Bronchial epithelial cell (primary cell): ENCODE measurements at regions not wholly inside any gene's neighbourhood (a gene's known extent, or its start where the extent isn't known, plus 50 kb on each side); places are given as distances from the start of the nearest gene placed in this dataset.

Source experiments
- DNase-seq: peaks from one replicate; pipeline ENCODE4 v3.0.0-alpha.2; 2010; ENCODE audit warnings: low read depth
- FAIRE-seq: peaks from 2 replicates; lab custom pipeline; 2011; peaks lifted over from hg19 to GRCh38; lab: Jason Lieb, UNC
- H3K27me3 ChIP-seq: 2 replicates; pipeline ENCODE4 v1.5.1; 2011; ENCODE audit warnings: low read length; ENCODE audit not compliant: control insufficient read depth, insufficient read depth
- H3K36me3 ChIP-seq: 2 replicates; pipeline ENCODE4 v1.5.1; 2011; ENCODE audit warnings: low read length; ENCODE audit not compliant: control insufficient read depth, insufficient read depth
- H3K4me3 ChIP-seq: 2 replicates; pipeline ENCODE4 v1.5.1; 2011; ENCODE audit warnings: mild to moderate bottlenecking, low read depth, low read length, control low read depth
- CTCF ChIP-seq: IDR thresholded peaks from 2 replicates; pipeline ENCODE4 v1.5.1; 2011; ENCODE audit warnings: mild to moderate bottlenecking, moderate library complexity, low read length, control low read depth, inconsistent platforms; ENCODE audit not compliant: insufficient read depth, severe bottlenecking

GRCh38 chr7:83778073-83778443, 129.1 kb upstream of the SEMA3E start:
- DNase-seq (no peak), FAIRE-seq (no peak)
- TF ChIP-seq CTCF = no peak
- Histone ChIP-seq H3K27me3 (no peaks in the 10 kb centered on the region), H3K4me3 (no peak overlapping the region), H3K36me3 (no peaks in the 10 kb centered on the region)

- no peak for FAIRE-seq
Observed at GRCh38 chr7:83777406-83778072, 128.6 kb upstream of the SEMA3E start.

GRCh38 chr7:83769407-83769806, 120.5 kb upstream of the SEMA3E start:
- H3K27me3 ChIP-seq = no peaks in the 10 kb centered on the region
- FAIRE-seq = no peak

More at GRCh38 chr7:83777406-83778072, 128.6 kb upstream of the SEMA3E start:
- TF ChIP-seq CTCF = no peak
- Histone ChIP-seq H3K36me3 (no peaks in the 10 kb centered on the region), H3K4me3 (no peak overlapping the region), H3K27me3 (no peaks in the 10 kb centered on the region)
- DNase-seq = no peak

GRCh38 chr7:83751217-83751616, 102.3 kb upstream of the SEMA3E start:
- FAIRE-seq = no peak
- peak; percentile 38 for DNase-seq
- Histone ChIP-seq H3K27me3 (no peaks in the 10 kb centered on the region), H3K36me3 (no peaks in the 10 kb centered on the region), H3K4me3 (no peak overlapping the region)
- TF ChIP-seq CTCF = no peak

More at GRCh38 chr7:83769407-83769806, 120.5 kb upstream of the SEMA3E start:
- Histone ChIP-seq H3K36me3 (no peaks in the 10 kb centered on the region), H3K4me3 (no peak overlapping the region)
- DNase-seq = no peak
- no peak for TF ChIP-seq CTCF

- FAIRE-seq = no peak
- no peaks in the 10 kb centered on the region for H3K36me3 ChIP-seq
- no peak for DNase-seq
- H3K4me3 ChIP-seq = no peak overlapping the region
- no peak for TF ChIP-seq CTCF
- H3K27me3 ChIP-seq = no peaks in the 10 kb centered on the region
Observed at GRCh38 chr7:83749495-83749894, 100.6 kb upstream of the SEMA3E start.

- TF ChIP-seq CTCF = no peak
- no peaks in the 10 kb centered on the region for H3K27me3 ChIP-seq
- H3K4me3 ChIP-seq = no peak overlapping the region
- FAIRE-seq (no peak), DNase-seq (no peak)
- no peaks in the 10 kb centered on the region for H3K36me3 ChIP-seq
Observed at GRCh38 chr7:83739527-83739926, 90.6 kb upstream of the SEMA3E start.
